ENCODE measurements at regions not wholly inside any gene's neighbourhood (a gene's known extent, or its start where the extent isn't known, plus 50 kb on each side); places are given as distances from the start of the nearest gene placed in this dataset.

DNA sequence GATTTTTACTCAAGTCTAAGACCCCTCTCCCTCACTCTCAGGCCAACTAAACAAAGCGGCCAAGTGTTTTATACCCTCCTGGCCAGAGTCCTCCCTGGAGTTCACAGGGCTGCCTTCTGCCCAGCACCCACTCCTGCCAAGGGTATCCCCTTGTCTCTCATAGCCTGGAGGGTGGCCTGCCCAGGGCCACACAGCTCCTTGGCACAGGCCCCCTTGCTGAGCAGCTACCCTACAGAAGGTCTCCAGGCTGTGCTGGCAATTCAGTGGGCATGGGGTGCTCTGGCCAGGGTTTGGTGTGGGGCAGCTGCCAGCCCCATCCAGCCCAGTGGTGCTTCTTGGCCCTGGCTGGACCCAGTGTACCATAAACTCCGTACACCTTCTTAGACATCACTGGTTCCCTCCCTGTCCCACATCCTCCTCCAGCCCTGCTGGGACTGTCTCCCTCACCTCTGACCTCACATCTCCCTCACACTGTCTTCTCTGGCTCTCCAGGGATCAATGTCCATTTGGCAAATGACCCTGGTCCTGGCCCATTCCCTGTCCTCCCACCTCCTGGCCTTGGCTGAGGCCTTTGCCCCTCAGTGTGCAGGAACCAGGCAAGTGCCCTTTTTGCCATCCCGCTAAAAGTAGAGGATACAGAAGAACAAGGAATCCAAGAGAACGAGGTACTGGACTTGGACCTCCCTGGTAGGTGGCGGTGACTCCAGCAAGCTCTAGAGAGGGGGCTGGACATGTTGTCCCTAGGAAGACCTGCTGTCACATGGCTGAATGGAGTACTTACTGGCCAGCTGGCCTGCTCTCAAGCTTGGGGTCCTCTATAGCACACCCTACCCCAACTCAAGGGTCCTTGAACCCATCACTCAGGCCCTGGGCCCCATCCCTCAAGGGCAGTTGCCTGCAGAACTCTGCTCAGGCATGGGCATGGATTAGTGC lies 50.0 kb upstream of the TRPM1 start:
- Histone ChIP-seq H3K9me3 (no peaks in the 10 kb centered on the region), H3K27ac (no peak overlapping the region), H3K4me3 (no peak overlapping the region), H3K4me1 (no peaks in the 10 kb centered on the region), H3K27me3 (no peaks in the 10 kb centered on the region), H3K36me3 (no peaks in the 10 kb centered on the region)
- ATAC-seq, result no peak
- in situ Hi-C loops (cut with MboI; ENCODE audit: low sequenced_read_pairs in 4 of 4), result no loop called here
- DNase-seq, result no peak
- intact Hi-C loops (cut with DNase I; ENCODE audit: low total_unique reads), result no loop called here
- TF ChIP-seq, protein P1, sequence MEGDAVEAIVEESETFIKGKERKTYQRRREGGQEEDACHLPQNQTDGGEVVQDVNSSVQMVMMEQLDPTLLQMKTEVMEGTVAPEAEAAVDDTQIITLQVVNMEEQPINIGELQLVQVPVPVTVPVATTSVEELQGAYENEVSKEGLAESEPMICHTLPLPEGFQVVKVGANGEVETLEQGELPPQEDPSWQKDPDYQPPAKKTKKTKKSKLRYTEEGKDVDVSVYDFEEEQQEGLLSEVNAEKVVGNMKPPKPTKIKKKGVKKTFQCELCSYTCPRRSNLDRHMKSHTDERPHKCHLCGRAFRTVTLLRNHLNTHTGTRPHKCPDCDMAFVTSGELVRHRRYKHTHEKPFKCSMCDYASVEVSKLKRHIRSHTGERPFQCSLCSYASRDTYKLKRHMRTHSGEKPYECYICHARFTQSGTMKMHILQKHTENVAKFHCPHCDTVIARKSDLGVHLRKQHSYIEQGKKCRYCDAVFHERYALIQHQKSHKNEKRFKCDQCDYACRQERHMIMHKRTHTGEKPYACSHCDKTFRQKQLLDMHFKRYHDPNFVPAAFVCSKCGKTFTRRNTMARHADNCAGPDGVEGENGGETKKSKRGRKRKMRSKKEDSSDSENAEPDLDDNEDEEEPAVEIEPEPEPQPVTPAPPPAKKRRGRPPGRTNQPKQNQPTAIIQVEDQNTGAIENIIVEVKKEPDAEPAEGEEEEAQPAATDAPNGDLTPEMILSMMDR (IDR thresholded peaks at IDR 0.05 in 4 of 5, conservative IDR thresholded peaks at IDR 0.05 in 1 of 5), result no peak
- TF ChIP-seq POLR2A (IDR thresholded peaks at IDR 0.05), result no peak

DNA sequence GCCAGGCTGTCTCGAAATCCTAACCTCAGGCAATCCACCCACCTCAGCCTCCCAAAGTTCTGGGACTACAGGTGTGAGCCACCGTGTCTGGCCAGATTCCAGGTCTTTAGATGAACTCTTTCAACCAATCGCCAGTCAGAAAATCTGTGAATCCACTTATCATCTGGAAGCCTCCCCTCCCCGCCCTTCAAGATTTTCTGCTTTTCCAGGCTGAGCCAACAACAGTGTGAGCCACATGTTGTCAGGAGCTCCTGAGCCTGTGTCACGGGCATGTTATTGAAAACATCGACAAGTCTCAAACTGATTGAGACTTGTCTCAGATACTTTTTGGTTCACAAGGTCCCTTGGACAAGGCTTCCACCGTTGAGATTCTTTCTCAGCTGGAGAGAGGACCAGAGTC lies 52.0 kb upstream of the TRPM1 start:
- ATAC-seq, result no peak
- DNase-seq, result no peak
- Histone ChIP-seq H3K9me3 (no peaks in the 10 kb centered on the region), H3K27me3 (no peaks in the 10 kb centered on the region), H3K4me3 (no peak overlapping the region), H3K4me1 (no peaks in the 10 kb centered on the region), H3K36me3 (no peaks in the 10 kb centered on the region), H3K27ac (no peak overlapping the region)
- intact Hi-C loops (cut with DNase I; ENCODE audit: low total_unique reads) (no loop called here), in situ Hi-C loops (cut with MboI; ENCODE audit: low sequenced_read_pairs in 4 of 4) (no loop called here)
- TF ChIP-seq POLR2A (IDR thresholded peaks at IDR 0.05), result no peak
- TF ChIP-seq, protein P1 (IDR thresholded peaks at IDR 0.05 in 4 of 5, conservative IDR thresholded peaks at IDR 0.05 in 1 of 5), result no peak

DNA sequence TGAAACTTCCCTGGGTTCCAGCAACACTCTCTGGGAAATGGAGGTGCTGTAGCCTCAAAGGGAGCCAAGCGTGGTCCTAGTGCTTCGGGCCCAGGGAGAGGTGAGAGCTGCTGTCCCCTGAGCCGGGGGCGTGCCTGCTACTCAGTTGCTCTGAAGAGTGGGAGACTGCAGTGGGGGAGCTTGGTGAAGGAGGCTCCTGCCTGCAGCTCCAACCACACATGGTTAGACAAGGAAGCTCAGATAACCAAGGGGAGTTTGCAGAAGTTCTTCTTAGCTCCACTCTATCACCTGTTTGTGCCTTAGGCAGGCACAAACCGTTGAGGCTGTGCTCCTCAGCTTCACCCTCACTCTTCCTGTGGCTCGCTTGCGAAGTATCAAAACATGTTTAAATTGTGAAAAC lies 53.6 kb upstream of the TRPM1 start:
- Histone ChIP-seq H3K4me3 (no peak overlapping the region), H3K27ac (no peak overlapping the region), H3K27me3 (no peaks in the 10 kb centered on the region), H3K4me1 (peaks cover 10 to 12% of the 10 kb centered on the region in 2 donors), H3K9me3 (no peaks in the 10 kb centered on the region), H3K36me3 (no peaks in the 10 kb centered on the region)
- ATAC-seq (no peak), DNase-seq (no peak)
- in situ Hi-C loops (cut with MboI; ENCODE audit: low sequenced_read_pairs in 4 of 4), result no loop called here
- TF ChIP-seq, protein P1 (IDR thresholded peaks at IDR 0.05 in 4 of 5, conservative IDR thresholded peaks at IDR 0.05 in 1 of 5), result no peak
- TF ChIP-seq POLR2A (IDR thresholded peaks at IDR 0.05), result no peak
- intact Hi-C loops (cut with DNase I; ENCODE audit: low total_unique reads), result no loop called here

GRCh38 chr15:31156226-31156625 lies 54.7 kb upstream of the TRPM1 start:
- no peak overlapping the region for H3K4me3 ChIP-seq
- ATAC-seq (no peak), DNase-seq (no peak)
- no peak overlapping the region for H3K27ac ChIP-seq
- peaks cover 10 to 12% of the 10 kb centered on the region in 2 donors for H3K4me1 ChIP-seq
- no peaks in the 10 kb centered on the region for H3K9me3 ChIP-seq
- no peaks in the 10 kb centered on the region for H3K27me3 ChIP-seq
- TF ChIP-seq, protein P1 (IDR thresholded peaks at IDR 0.05 in 4 of 5, conservative IDR thresholded peaks at IDR 0.05 in 1 of 5), result no peak
- no peak for TF ChIP-seq POLR2A (IDR thresholded peaks at IDR 0.05)
- in situ Hi-C loops (cut with MboI; ENCODE audit: low sequenced_read_pairs in 4 of 4) (no loop called here), intact Hi-C loops (cut with DNase I; ENCODE audit: low total_unique reads) (no loop called here)
- H3K36me3 ChIP-seq, result no peaks in the 10 kb centered on the region

Measured in gastrocnemius medialis (tissue), 4 donors.